H9 (cell line): ENCODE measurements at regions not wholly inside any gene's neighbourhood (a gene's known extent, or its start where the extent isn't known, plus 50 kb on each side); places are given as distances from the start of the nearest gene placed in this dataset.

Source experiments
- DNase-seq: peaks from one replicate; pipeline ENCODE4 v3.0.0-alpha.2; 2017
- H2AFZ ChIP-seq: one replicate; pipeline ENCODE4 v1.6.1; 2013; ENCODE audit warnings: mild to moderate bottlenecking, low read length, control low read depth, moderate library complexity
- H2AK5ac ChIP-seq: 2 replicates; pipeline ENCODE4 v1.6.1; 2013; ENCODE audit warnings: low read length, control low read depth, mixed read lengths; ENCODE audit not compliant: insufficient read length
- H2BK120ac ChIP-seq: one replicate; pipeline ENCODE4 v1.6.1; 2013; ENCODE audit warnings: low read depth, mild to moderate bottlenecking, low read length, control low read depth, inconsistent platforms; ENCODE audit not compliant: poor library complexity, severe bottlenecking
- H2BK12ac ChIP-seq: 2 replicates; pipeline ENCODE4 v1.6.1; 2013; ENCODE audit warnings: low read length, control low read depth, mixed read lengths, low read depth; ENCODE audit not compliant: insufficient read length
- H2BK15ac ChIP-seq: 2 replicates; pipeline ENCODE4 v1.6.1; 2013; ENCODE audit warnings: low read depth, low read length, control low read depth
- H2BK20ac ChIP-seq: one replicate; pipeline ENCODE4 v1.6.1; 2013; ENCODE audit warnings: low read depth, mild to moderate bottlenecking, low read length, control low read depth, inconsistent platforms; ENCODE audit not compliant: poor library complexity, severe bottlenecking
- H2BK5ac ChIP-seq: 2 replicates; pipeline ENCODE4 v1.6.1; 2013; ENCODE audit warnings: low read length, control low read depth, mixed read lengths; ENCODE audit not compliant: insufficient read length
- H3K14ac ChIP-seq: 2 replicates; pipeline ENCODE4 v1.6.1; 2013; ENCODE audit warnings: low read length, control low read depth; ENCODE audit not compliant: insufficient read depth
- H3K18ac ChIP-seq: 2 replicates; pipeline ENCODE4 v1.6.1; 2013; ENCODE audit warnings: low read depth, mild to moderate bottlenecking, mixed read lengths, low read length, control low read depth; ENCODE audit not compliant: insufficient read length
- H3K23ac ChIP-seq: 2 replicates; pipeline ENCODE4 v1.6.1; 2013; ENCODE audit warnings: low read length, control low read depth, mixed read lengths, low read depth; ENCODE audit not compliant: insufficient read length
- H3K23me2 ChIP-seq: 2 replicates; pipeline ENCODE4 v1.6.1; 2013; ENCODE audit warnings: low read depth, mild to moderate bottlenecking, mixed read lengths, low read length, control low read depth; ENCODE audit not compliant: insufficient read length, poor library complexity, severe bottlenecking
- H3K27ac ChIP-seq: 2 replicates; pipeline ENCODE4 v1.5.1; 2013; ENCODE audit warnings: low read length, control low read depth, mixed read lengths, low read depth; ENCODE audit not compliant: insufficient read length
- H3K27me3 ChIP-seq: 2 replicates; pipeline ENCODE4 v1.6.1; 2013; ENCODE audit warnings: low read length, control low read depth, inconsistent platforms; ENCODE audit not compliant: insufficient read depth
- H3K4ac ChIP-seq: 2 replicates; pipeline ENCODE4 v1.6.1; 2013; ENCODE audit warnings: low read depth, mild to moderate bottlenecking, control low read depth, inconsistent platforms, low read length, moderate library complexity
- H3K4me1 ChIP-seq: 2 replicates; pipeline ENCODE4 v1.6.1; 2013; ENCODE audit warnings: low read length, control low read depth, inconsistent platforms; ENCODE audit not compliant: insufficient read depth
- H3K4me2 ChIP-seq: 2 replicates; pipeline ENCODE4 v1.6.1; 2013; ENCODE audit warnings: low read length, control low read depth, mixed read lengths; ENCODE audit not compliant: insufficient read length, insufficient read depth
- H3K56ac ChIP-seq: 2 replicates; pipeline ENCODE4 v1.6.1; 2013; ENCODE audit warnings: low read depth, mild to moderate bottlenecking, mixed read lengths, low read length, control low read depth; ENCODE audit not compliant: insufficient read length
- H3K79me1 ChIP-seq: 2 replicates; pipeline ENCODE4 v1.6.1; 2013; ENCODE audit warnings: low read depth, mild to moderate bottlenecking, moderate library complexity, low read length, control low read depth, inconsistent platforms; ENCODE audit not compliant: insufficient read depth, poor library complexity, severe bottlenecking
- H3K79me2 ChIP-seq: 2 replicates; pipeline ENCODE4 v1.6.1; 2013; ENCODE audit warnings: low read length, control low read depth, inconsistent platforms; ENCODE audit not compliant: insufficient read depth
- H3K9ac ChIP-seq: 2 replicates; pipeline ENCODE4 v1.6.1; 2013; ENCODE audit warnings: low read length, control low read depth, mixed read lengths; ENCODE audit not compliant: insufficient read length; ENCODE audit errors: extremely low read depth
- H3K9me3 ChIP-seq: one replicate; pipeline ENCODE4 v1.6.1; 2013; ENCODE audit warnings: low read depth, low read length, inconsistent platforms; ENCODE audit not compliant: control insufficient read depth
- H3T11ph ChIP-seq: one replicate; pipeline ENCODE4 v1.6.1; 2013; ENCODE audit warnings: mild to moderate bottlenecking, low read length, control low read depth, inconsistent platforms
- H4K20me1 ChIP-seq: one replicate; pipeline ENCODE4 v1.6.1; 2013; ENCODE audit not compliant: control insufficient read depth, insufficient read length, insufficient read depth
- H4K5ac ChIP-seq: 2 replicates; pipeline ENCODE4 v1.6.1; 2013; ENCODE audit warnings: low read depth, mild to moderate bottlenecking, mixed read lengths, low read length, control low read depth; ENCODE audit not compliant: insufficient read length
- H4K8ac ChIP-seq: replicated peaks from 2 replicates; pipeline ENCODE4 v1.6.1; 2013; ENCODE audit warnings: low read length, control low read depth, mixed read lengths, low read depth; ENCODE audit not compliant: insufficient read length
- H4K91ac ChIP-seq: 2 replicates; pipeline ENCODE4 v1.6.1; 2013; ENCODE audit warnings: low read depth, mild to moderate bottlenecking, moderate library complexity, mixed read lengths, low read length, control low read depth; ENCODE audit not compliant: insufficient read length
- H3K27ac Mint-ChIP-seq, 3 experiments: 2 replicates in 2 of 3; 3 replicates in 1 of 3; pipeline ENCODE4 v1.8.0; 2020 to 2021; ENCODE audit warnings: mixed read lengths in 3 of 3, mild to moderate bottlenecking in 1 of 3, moderate library complexity in 1 of 3
- H3K27me3 Mint-ChIP-seq: 2 replicates; pipeline ENCODE4 v1.8.0; 2021; ENCODE audit warnings: low read depth, mild to moderate bottlenecking, moderate library complexity, mixed read lengths
- H3K36me3 Mint-ChIP-seq, 3 experiments: 2 replicates in 2 of 3; 3 replicates in 1 of 3; pipeline ENCODE4 v1.8.0; 2020 to 2021; ENCODE audit warnings: low read depth in 3 of 3, mixed read lengths in 3 of 3; ENCODE audit not compliant: insufficient read depth in 1 of 3
- H3K4me1 Mint-ChIP-seq, 2 experiments: 2 replicates each; pipeline ENCODE4 v1.8.0; 2020; ENCODE audit warnings: mixed read lengths in 2 of 2
- H3K4me3 Mint-ChIP-seq, 2 experiments: 2 replicates in 1 of 2; 3 replicates in 1 of 2; pipeline ENCODE4 v1.8.0; 2020 to 2021; ENCODE audit warnings: mild to moderate bottlenecking in 2 of 2, mixed read lengths in 2 of 2, moderate library complexity in 1 of 2
- H3K9me3 Mint-ChIP-seq, 2 experiments: 2 replicates in 1 of 2; 3 replicates in 1 of 2; pipeline ENCODE4 v1.8.0; 2020; ENCODE audit warnings: mild to moderate bottlenecking in 2 of 2, mixed read lengths in 2 of 2, moderate library complexity in 1 of 2
- CTCF ChIP-seq: fragments of 200-600 bp; sonication (generic); conservative IDR thresholded peaks from 3 replicates; pipeline ENCODE4 v1.8.0; 2021; ENCODE audit warnings: antibody characterized with exemption, mild to moderate bottlenecking
- WGBS: extraction: QIAGEN DNeasy Blood & Tissue Kit; methylation state at CpG from one replicate; pipeline ENCODE4 v1.1.7; 2013; ENCODE audit warnings: missing lambda C conversion rate, low lambda C conversion rate, mixed read lengths; ENCODE audit not compliant: insufficient read length; ENCODE audit errors: extremely low coverage; 5-methylcytosine and 5-hydroxymethylcytosine counted together

GRCh38 chr10:81073155-81073554 lies 535.5 kb downstream of the SH2D4B start:
- no peaks in the 10 kb centered on the region for H3K23me2 ChIP-seq
- no peak overlapping the region for H2AFZ ChIP-seq
- H4K5ac ChIP-seq, result no peak overlapping the region
- no peak overlapping the region for H3K23ac ChIP-seq
- H2BK5ac ChIP-seq, result no peak overlapping the region
- H3K4me1 ChIP-seq, result no peaks in the 10 kb centered on the region
- H3K4me1 Mint-ChIP-seq, result no peaks in the 10 kb centered on the region
- no peak overlapping the region for H3K4ac ChIP-seq
- H2BK120ac ChIP-seq, result no peak overlapping the region
- H3K27ac ChIP-seq, result no peak overlapping the region
- H3K4me2 ChIP-seq, result no peak overlapping the region
- H3K27me3 ChIP-seq, result no peaks in the 10 kb centered on the region
- H3K27ac Mint-ChIP-seq, result no peak overlapping the region
- TF ChIP-seq CTCF, result no peak
- no peaks in the 10 kb centered on the region for H3K9me3 Mint-ChIP-seq
- H4K91ac ChIP-seq, result no peak overlapping the region
- no peak overlapping the region for H2BK20ac ChIP-seq
- H3K18ac ChIP-seq, result no peak overlapping the region
- H3K56ac ChIP-seq, result no peak overlapping the region
- H3K36me3 Mint-ChIP-seq, result no peaks in the 10 kb centered on the region
- no peaks in the 10 kb centered on the region for H3K27me3 Mint-ChIP-seq
- no peak overlapping the region for H3K4me3 Mint-ChIP-seq
- H2AK5ac ChIP-seq, result no peak overlapping the region
- H2BK15ac ChIP-seq, result no peak overlapping the region
- H3T11ph ChIP-seq, result no peak overlapping the region
- WGBS, result no CpG with 5 or more reads among the region's 2 CpGs
- no peaks in the 10 kb centered on the region for H3K79me2 ChIP-seq
- H3K79me1 ChIP-seq, result no peaks in the 10 kb centered on the region
- H3K9me3 ChIP-seq, result no peaks in the 10 kb centered on the region
- no peak overlapping the region for H3K14ac ChIP-seq
- no peak overlapping the region for H3K9ac ChIP-seq
- DNase-seq, result no peak
- no peak overlapping the region for H2BK12ac ChIP-seq
- H4K8ac ChIP-seq, result no peak overlapping the region
- H4K20me1 ChIP-seq, result no peaks in the 10 kb centered on the region
